Upper lobe of left lung (tissue), 6 donors: ENCODE measurements at regions not wholly inside any gene's neighbourhood (a gene's known extent, or its start where the extent isn't known, plus 50 kb on each side); places are given as distances from the start of the nearest gene placed in this dataset.

ENCODE experiments used
- ATAC-seq, 2 donors: fragments of 200-7000 bp; cut with Tn5 transposase; one replicate each; pipeline ENCODE4 v1.9.1; 2022; ENCODE audit warnings: mild to moderate bottlenecking in 2 of 2, moderate library complexity in 2 of 2; ENCODE audit not compliant: low FRiP score in 2 of 2
- DNase-seq, 2 donors: peaks; one replicate each; pipeline ENCODE4 v3.0.0-alpha.2; 2019 to 2020
- H3K27ac ChIP-seq, 4 donors: fragments of 200-600 bp; sonication (generic); one replicate each; pipeline ENCODE4 v1.5.1; 2016 to 2019
- H3K27me3 ChIP-seq, 4 donors: fragments of 200-600 bp; sonication (generic); one replicate each; pipeline ENCODE4 v1.5.1; 2017 to 2019
- H3K36me3 ChIP-seq, 4 donors: fragments of 200-600 bp; sonication (generic); one replicate each; pipeline ENCODE4 v1.5.1; 2016 to 2019
- H3K4me1 ChIP-seq, 4 donors: fragments of 200-600 bp; sonication (generic); one replicate each; pipeline ENCODE4 v1.5.1; 2018 to 2019
- H3K4me3 ChIP-seq, 4 donors: fragments of 200-600 bp; sonication (generic); one replicate each; pipeline ENCODE4 v1.5.1; 2017 to 2019; ENCODE audit warnings: mild to moderate bottlenecking in 2 of 4, moderate library complexity in 1 of 4
- H3K9me3 ChIP-seq, 4 donors: fragments of 200-600 bp; sonication (generic); one replicate each; pipeline ENCODE4 v1.5.1; 2018 to 2019
- EP300 ChIP-seq, 4 donors: sonication (generic); formaldehyde crosslinking; IDR thresholded peaks; one replicate each; pipeline ENCODE4 v1.5.1; 2017; ENCODE audit warnings: antibody characterized with exemption in 4 of 4, control low read depth in 2 of 4
- POLR2A ChIP-seq, 4 donors: fragments of 450-650 bp; IDR thresholded peaks; one replicate each; pipeline ENCODE4 v1.5.1; 2016 to 2017; ENCODE audit warnings: antibody characterized with exemption in 4 of 4, mild to moderate bottlenecking in 2 of 4
- POLR2AphosphoS5 ChIP-seq, 2 donors: sonication (generic); formaldehyde crosslinking; IDR thresholded peaks; one replicate each; pipeline ENCODE4 v1.5.1; 2017; ENCODE audit warnings: antibody characterized with exemption in 2 of 2
- WGBS, 2 donors: methylation state at CpG; one replicate each; pipeline ENCODE4 v1.1.5; 2017 to 2018; 5-methylcytosine and 5-hydroxymethylcytosine counted together
- TF ChIP-seq, protein P1 (sequence below), 6 experiments: fragments of 450-650 bp in 4 of 6; fragments of 200-600 bp in 2 of 6; sonication (generic) in 2 of 6; IDR thresholded peaks; one replicate each; pipeline ENCODE4 v1.5.1; 2016 to 2019; ENCODE audit warnings: antibody characterized with exemption in 6 of 6
- donor health status: DM: no; HTN: no; CAD: no; lungs with moderate emphysema.
- donor health status: DM: no; HTN: yes; CAD: no; lungs with severe emphysema.

DNA sequence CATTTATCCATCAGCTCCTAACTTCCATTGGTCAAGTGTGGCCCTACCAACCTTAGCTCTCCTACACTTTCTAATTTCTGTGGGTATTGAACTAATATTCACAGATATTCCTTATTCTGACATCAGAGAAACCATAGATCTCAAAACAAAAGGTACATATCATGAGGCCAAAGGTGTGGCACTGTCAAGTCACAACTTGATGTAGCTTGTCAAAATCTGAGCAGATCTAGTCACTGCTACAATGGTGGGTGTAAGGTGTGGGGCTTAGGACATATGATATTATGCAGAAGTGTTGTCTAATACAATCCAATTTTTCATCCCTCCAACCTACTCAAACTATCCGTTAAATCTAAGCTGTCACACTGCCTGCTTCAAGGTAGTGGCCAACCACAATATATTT is 114.0 kb upstream of the FAR2 start:
- Histone ChIP-seq H3K4me1 (no peaks in the 10 kb centered on the region), H3K27me3 (no peaks in the 10 kb centered on the region), H3K4me3 (no peak overlapping the region), H3K27ac (no peak overlapping the region), H3K36me3 (no peaks in the 10 kb centered on the region), H3K9me3 (no peaks in the 10 kb centered on the region)
- TF ChIP-seq, protein P1, sequence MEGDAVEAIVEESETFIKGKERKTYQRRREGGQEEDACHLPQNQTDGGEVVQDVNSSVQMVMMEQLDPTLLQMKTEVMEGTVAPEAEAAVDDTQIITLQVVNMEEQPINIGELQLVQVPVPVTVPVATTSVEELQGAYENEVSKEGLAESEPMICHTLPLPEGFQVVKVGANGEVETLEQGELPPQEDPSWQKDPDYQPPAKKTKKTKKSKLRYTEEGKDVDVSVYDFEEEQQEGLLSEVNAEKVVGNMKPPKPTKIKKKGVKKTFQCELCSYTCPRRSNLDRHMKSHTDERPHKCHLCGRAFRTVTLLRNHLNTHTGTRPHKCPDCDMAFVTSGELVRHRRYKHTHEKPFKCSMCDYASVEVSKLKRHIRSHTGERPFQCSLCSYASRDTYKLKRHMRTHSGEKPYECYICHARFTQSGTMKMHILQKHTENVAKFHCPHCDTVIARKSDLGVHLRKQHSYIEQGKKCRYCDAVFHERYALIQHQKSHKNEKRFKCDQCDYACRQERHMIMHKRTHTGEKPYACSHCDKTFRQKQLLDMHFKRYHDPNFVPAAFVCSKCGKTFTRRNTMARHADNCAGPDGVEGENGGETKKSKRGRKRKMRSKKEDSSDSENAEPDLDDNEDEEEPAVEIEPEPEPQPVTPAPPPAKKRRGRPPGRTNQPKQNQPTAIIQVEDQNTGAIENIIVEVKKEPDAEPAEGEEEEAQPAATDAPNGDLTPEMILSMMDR (IDR thresholded peaks at IDR 0.05): no peak
- TF ChIP-seq POLR2A (IDR thresholded peaks at IDR 0.05) (no peak), EP300 (IDR thresholded peaks at IDR 0.05) (no peak), POLR2AphosphoS5 (IDR thresholded peaks at IDR 0.05) (no peak)
- ATAC-seq: no peak
- WGBS, 2 donors: 74 to 86% methylated on average over 1 of the region's 1 CpG
- DNase-seq: no peak

DNA sequence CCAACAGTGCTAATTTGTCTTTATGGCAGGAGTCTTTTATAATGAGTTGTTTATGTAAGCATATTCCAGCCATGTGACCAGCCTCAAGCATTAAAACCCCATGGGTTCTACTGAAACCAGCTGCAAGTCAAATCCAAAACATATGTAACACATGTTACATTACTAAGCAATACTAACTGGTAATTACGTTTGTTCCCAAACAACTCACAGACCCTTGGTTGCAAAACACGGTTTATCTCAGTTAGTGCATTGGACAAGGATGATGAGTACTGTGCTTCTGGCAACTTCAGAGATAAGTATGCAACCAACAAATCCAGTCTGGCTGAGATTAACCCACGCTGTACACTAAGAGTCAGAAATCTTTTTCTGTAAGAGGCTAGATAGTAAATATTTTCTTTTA is 110.1 kb upstream of the FAR2 start:
- H3K27ac ChIP-seq: no peak overlapping the region
- H3K27me3 ChIP-seq: no peaks in the 10 kb centered on the region
- no peak for DNase-seq
- 35 to 38% methylated on average over 3 of the region's 3 CpGs for WGBS, 2 donors
- TF ChIP-seq, protein P1 (IDR thresholded peaks at IDR 0.05): no peak
- H3K36me3 ChIP-seq: no peaks in the 10 kb centered on the region
- H3K4me3 ChIP-seq: no peak overlapping the region
- H3K9me3 ChIP-seq: no peaks in the 10 kb centered on the region
- H3K4me1 ChIP-seq: no peaks in the 10 kb centered on the region
- ATAC-seq: peak in 1 of 2 donors; percentile 52

DNA sequence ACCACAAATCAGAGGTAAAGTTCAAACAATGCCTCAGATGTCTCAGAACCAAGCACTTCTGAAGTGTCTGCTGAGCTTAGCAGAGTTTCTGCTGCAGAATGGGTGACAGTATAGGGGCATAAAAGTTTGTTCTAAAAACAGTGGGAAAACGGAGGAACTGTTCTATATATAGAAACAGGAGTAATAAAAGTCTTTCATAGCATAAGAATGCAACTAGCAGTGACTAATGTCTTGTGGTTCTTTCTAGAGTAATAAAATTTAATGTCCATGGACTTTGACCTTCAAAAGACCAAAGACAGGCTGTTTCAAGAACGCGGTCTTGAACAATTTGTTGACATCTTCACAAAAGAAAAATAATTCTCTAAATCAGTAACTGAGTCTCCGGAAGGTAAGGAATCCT is 107.5 kb upstream of the FAR2 start:
- Histone ChIP-seq H3K27me3 (no peaks in the 10 kb centered on the region), H3K36me3 (no peaks in the 10 kb centered on the region), H3K4me1 (no peaks in the 10 kb centered on the region), H3K27ac (no peak overlapping the region), H3K9me3 (no peaks in the 10 kb centered on the region), H3K4me3 (no peak overlapping the region)
- peak in 1 of 2 donors; percentile 37 for ATAC-seq
- TF ChIP-seq EP300 (IDR thresholded peaks at IDR 0.05) (no peak), POLR2AphosphoS5 (IDR thresholded peaks at IDR 0.05) (no peak), POLR2A (IDR thresholded peaks at IDR 0.05) (no peak)
- TF ChIP-seq, protein P1 (IDR thresholded peaks at IDR 0.05): no peak
- WGBS, 2 donors: 65 to 75% methylated on average over 4 of the region's 4 CpGs
- no peak for DNase-seq

DNA sequence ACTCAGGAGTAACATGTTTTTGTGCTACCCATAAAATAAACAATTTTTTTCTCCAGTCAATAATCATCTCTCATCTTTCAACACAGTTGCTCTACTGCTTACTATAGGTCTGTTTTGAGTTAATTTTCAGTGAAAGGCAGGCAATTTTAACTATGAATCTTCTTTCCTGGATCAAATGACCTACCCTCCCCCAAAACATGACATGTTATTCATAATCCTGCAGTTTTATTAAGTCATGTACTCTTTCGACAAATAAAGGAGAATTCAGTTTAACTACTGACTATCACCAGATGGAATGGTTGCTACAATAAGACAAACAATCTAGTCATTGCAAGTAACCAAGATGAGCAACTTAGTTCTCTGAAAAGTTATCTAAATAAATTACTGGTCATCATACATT is 106.0 kb upstream of the FAR2 start:
- Histone ChIP-seq H3K9me3 (no peaks in the 10 kb centered on the region), H3K27ac (no peak overlapping the region), H3K4me1 (no peaks in the 10 kb centered on the region), H3K27me3 (no peaks in the 10 kb centered on the region), H3K36me3 (no peaks in the 10 kb centered on the region), H3K4me3 (no peak overlapping the region)
- TF ChIP-seq POLR2A (IDR thresholded peaks at IDR 0.05) (no peak), POLR2AphosphoS5 (IDR thresholded peaks at IDR 0.05) (no peak), EP300 (IDR thresholded peaks at IDR 0.05) (no peak)
- TF ChIP-seq, protein P1 (IDR thresholded peaks at IDR 0.05): no peak
- ATAC-seq: no peak
- WGBS, 2 donors: 85 to 89% methylated on average over 1 of the region's 1 CpG
- DNase-seq: no peak

DNA sequence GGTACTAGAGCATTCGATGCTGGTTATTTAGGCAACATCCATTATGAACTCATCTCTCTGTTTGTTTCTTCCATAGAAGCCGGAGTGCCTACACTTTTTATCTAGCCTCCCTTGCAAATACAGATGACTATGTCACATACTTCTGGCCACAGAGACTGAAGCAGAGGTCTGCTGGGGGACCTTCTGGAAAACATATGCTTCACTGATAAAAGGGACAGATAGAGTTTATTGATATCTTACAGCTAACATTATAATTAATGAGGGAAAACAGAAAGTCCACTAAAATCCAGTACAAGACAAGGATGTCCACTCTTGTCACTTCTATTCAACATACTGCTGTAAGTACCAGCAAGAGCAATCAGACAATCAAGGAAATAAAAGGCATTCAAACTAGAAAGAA is 104.3 kb upstream of the FAR2 start:
- no peak for TF ChIP-seq POLR2A (IDR thresholded peaks at IDR 0.05)
- TF ChIP-seq, protein P1 (IDR thresholded peaks at IDR 0.05): no peak
- no peak for DNase-seq
- H3K9me3 ChIP-seq: no peaks in the 10 kb centered on the region
- no peak overlapping the region for H3K27ac ChIP-seq
- H3K4me3 ChIP-seq: no peak overlapping the region
- no peaks in the 10 kb centered on the region for H3K36me3 ChIP-seq
- no peak for ATAC-seq
- no peaks in the 10 kb centered on the region for H3K4me1 ChIP-seq
- WGBS, 2 donors: 2 to 75% methylated on average over 2 of the region's 2 CpGs
- no peaks in the 10 kb centered on the region for H3K27me3 ChIP-seq
